T-helper 2 cell (primary cell): ENCODE measurements at regions not wholly inside any gene's neighbourhood (a gene's known extent, or its start where the extent isn't known, plus 50 kb on each side); places are given as distances from the start of the nearest gene placed in this dataset.
"Not testable (repeated sequence)": the region's sequence is repeated elsewhere in the genome, so short reads cannot be mapped to it uniquely, and the experiment has no call there.

Experiments used
- DNase-seq, 5 experiments: peaks; one replicate each; pipeline versions ENCODE4 v3.0.0 to v3.0.0-alpha.2; 2012 to 2022

DNA sequence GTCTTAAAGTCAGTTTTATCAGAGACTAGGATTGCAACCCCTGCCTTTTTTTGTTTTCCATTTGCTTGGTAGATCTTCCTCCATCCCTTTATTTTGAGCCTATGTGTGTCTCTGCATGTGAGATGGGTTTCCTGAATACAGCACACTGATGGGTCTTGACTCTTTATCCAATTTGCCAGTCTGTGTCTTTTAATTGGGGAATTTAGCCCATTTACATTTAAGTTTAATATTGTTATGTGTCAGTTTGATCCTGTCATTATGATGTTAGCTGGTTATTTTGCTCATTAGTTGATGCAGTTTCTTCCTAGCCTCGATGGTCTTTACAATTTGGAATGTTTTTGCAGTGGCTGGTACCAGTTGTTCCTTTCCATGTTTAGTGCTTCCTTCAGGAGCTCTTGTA is 93.3 kb upstream of the GALNT18 start:
- not testable (repeated sequence) for DNase-seq

DNA sequence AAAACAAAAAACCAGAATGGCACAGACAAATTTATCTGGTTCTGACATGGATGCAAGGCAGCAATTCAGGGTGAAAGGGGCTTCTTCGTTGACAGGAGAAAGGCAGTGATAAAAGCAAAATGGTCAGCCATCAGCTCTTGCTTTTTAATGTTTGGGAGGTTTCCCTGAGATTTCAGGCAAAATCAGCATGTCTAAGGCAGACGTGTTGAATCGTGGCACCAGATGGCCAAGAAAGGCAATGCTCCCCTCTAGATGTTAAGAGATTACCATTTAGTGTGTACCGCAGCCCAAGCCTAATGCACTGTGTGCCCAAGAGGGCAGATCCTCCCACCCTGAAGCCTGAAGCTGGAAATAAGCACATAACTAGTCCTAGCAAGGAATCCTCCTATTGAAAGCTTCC is 88.8 kb upstream of the GALNT18 start:
- no peak for DNase-seq

DNA sequence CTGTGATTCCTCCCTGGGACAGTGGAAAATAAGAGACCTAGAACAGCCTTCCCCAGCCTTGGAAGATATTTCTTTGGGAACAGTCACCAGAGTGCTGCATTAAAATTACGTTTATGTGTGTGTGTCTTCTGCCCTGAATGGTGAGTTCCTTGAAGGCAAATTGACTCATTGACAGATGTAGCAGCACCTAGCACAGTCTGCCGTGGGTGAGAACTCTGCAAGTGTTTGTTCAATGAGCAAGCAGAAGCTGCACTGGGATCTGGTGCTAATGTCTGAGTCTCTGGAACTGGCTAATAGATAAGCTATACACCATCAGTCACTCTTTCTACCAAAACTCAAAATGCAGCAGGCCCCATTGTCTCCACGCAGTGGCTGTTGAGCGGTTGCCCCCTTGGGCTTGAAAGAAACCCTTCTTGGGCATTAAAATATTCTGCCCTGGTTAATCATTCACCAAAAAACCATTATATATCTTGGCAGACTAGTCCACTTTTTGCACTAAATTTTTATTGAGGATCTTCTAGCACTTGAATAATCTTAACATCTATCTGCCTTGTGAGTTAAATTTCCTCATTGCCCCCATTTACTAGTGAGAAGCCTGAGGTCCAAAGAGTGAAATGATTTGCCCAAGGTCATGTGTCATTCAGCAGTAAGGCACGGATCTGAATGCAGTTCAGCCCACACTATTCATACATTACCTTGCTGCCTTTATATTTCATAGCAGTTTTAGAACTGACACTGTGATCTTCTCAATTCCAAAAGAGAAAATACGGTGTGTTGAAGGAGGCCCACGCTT is 87.8 kb upstream of the GALNT18 start:
- no peak for DNase-seq

DNA sequence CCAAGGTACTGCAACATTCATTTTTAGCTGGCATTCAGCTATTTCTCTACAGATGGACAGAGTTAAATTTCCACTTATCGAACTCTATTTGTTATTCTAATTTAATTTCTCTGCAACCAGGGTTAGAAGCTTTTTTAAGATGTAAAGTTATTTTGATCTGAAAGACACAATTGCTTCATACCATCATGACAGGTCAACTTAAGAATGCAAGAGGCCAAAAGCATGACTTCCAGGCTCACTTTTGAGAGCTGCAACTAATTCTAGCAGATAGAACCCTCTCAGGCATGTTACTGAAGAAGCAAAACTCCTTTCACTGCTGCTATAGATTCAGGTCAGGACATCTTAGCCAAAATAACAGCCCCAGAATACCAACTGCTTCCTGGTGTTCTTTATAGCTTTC is 86.5 kb upstream of the GALNT18 start:
- DNase-seq = no peak

DNA sequence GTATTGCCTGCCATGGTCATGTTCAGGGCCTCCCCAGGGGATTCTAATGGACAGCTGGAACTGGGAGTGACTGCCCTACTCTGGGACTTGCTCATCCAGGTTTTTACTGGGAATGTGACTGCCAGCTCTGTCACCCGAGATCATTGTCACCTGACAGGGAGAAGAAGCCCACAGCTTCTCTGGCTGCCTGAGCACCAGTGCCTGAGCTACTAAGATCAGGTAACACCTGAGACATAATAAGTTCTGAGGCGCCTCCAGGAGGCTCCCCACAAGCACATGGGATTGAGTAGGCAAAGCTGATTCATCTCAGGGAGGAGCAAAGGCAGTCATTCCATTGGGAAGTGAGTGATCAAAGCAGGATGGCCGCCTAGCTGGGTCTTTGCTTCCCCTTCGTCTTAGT is 84.2 kb upstream of the GALNT18 start:
- no peak for DNase-seq

DNA sequence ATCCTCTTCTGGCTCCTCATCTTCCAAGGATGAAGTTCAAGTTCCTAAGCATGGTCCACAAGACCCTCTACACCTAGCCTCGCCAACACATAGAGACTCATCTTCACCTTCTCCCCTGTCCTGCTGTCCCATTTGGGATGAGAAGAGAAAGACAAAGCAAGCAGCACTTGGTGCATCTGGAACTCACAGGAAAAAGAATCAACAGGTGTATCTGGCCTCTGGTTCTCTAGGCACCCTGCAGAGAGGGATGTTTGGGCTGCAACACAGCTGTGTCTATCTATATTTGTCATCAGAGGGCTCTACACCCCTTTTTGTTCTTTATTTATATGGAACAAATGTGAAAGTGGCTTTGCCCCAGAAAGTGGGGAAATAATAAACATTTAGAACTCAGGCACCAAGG is 82.1 kb upstream of the GALNT18 start:
- no peak for DNase-seq

DNA sequence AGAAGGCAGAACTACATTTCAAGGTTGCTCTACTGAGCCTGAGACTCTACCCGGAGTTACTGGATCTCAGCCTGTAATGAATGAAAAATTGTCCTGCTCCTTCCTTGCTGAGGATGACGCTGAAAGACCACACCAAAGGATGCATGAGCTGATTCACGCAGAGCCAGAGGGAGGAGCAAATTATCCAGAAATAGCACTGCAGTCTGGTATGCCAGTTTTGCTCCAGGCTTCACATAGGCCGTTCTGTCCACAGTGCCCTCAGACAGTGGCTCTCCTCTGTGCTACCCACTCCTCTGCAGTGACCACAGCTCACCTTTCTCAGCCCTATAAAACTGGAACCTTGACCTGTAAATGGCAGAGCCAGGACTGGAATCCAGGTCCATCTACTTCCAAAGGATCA is 79.3 kb upstream of the GALNT18 start:
- DNase-seq = no peak

DNA sequence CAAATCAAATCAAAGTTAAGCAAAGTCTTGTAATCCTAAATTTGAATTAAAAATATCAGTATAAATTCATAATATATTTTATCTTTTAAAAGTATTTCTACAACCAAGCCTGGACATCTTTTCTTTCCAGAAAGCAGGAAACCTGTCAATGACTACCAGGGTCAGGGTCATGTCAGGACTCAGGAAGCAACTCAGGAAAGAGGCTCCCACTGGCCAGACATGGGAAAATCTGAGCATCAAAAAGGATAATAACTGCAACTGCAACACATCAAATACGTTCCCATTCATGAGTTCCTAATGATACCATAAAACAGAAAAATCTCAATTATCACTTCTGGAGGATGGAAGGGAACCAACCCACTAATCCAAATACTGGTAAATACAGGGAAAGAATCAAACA is 76.0 kb upstream of the GALNT18 start:
- DNase-seq = no peak

DNA sequence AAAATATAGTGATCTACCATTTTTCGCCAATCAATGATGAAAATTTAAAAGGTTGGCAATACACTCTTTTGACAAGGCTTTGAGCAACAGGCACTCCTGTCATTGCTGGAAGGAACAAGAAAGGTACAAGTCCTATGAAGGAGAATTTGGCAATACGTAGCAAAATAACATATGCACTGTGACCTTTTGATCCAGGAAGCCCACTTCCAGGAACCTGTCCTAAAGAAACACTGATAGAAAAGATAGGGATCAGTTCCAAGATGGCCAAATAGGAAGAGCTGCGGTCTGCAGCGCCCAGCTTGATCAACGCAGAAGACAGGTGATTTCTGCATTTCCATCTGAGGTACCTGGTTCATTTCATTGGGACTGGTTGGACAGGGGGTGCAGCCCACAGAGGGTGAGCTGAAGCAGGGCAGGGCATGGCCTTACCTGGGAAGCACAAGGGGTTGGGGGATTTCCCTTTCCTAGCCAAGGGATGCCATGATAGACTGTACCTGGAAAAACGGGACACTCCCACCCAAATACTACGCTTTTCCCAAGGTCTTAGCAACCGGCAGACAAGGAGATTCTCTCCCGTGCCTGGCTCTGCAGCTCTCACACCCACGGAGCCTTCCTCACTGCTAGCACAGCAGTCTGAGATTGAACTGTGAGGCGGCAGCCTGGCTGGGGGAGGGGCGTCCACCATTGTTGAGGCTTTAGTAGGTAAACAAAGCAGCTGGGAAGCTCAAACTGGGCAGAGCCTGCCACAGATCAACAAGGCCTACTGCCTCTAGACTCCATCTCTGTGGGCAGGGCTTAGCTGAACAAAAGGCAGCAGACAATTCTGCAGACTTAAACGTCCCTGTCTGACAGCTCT is 69.7 kb upstream of the GALNT18 start:
- DNase-seq = no peak

DNA sequence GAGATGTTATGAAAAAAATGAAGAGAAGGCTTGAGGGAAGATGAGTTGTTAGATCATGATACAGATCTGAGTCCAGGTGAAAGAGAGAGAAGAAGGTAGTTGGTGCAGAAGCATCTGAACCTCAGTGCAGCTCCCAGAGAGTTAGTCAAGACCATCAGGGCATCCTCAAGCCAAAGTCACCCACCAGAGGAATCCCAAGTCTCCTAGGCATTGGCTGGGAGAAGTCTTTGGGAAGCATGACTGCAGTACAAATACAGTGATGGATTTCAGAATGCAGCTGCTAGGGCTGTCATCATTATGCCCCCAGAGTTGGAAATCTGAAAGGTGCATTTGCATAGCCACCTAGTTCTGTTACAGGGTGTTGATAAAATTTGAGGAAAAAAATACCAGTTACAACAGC is 59.7 kb upstream of the GALNT18 start:
- no peak for DNase-seq

DNA sequence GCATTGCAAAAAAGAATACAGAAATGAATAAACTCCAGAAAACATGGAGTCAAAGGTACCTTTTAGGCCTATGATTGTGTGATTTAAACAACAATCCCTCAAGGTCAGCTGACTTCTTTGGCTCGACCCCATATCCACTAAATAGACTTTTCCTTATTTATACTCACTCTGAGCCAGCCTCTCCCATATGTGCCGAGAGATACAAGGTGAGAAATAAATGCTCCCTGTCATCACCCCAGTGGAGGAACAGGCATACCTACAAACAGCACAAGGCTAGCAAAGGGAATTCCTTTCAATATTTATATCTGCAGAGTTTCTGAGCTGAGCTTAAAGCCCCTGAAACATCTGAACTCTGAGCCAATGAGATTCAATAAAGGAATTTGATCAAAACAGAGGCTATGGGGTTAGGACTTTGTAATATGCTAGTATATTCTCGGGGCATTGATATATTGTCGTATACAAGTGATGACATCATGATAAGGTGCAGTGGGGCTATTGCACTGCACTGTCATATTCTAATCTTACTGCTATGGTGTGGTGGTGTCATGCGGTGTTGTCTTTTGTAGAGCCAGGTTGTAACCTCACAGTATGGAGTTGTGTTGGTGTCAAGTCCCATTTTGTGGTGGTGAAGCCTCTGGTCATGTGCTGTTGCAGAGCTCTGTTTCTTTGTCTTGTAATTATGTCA is 56.0 kb upstream of the GALNT18 start:
- DNase-seq = no peak

DNA sequence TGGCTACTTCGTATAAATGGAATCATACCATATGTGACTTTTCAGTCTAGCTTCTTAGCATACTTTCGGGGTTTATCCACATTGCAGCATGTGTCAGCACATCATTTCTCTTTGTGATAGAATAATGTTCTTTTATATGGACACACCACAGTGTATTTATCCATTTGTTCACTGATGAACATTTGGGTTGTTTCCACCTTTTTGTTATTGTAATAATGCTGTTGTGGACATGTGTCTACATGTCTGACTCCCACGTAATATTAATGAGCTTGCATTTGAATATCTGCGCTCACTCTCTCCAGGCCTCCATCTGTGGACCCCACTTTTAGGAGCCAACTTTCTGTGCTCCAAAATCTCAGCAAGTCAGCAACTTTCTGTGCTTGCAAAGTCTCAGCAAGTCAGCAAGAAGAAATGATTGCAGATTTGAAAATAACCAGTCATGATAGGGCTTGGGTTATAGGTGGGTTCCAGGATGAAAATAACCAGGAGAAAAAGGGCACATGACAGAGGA is 53.9 kb upstream of the GALNT18 start:
- DNase-seq = no peak

DNA sequence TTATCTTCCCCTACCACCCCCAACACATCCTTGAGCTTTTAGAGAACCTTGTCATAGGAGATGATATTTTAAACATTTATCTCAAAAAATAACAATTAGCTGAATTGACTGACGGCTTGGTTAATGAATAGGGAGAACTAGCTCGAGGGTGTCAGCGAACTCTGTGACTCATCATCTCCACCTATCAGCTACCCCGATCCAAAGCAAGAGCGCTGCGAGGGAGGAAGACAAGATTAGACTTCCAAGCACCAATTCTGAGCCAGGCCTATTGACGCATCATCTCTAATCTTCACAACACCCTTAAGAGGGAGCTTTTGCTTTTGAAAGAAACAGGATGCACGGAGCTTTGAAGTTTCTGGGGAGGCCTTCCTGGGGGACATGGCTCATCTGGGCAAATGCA is 51.0 kb upstream of the GALNT18 start:
- DNase-seq = no peak

DNA sequence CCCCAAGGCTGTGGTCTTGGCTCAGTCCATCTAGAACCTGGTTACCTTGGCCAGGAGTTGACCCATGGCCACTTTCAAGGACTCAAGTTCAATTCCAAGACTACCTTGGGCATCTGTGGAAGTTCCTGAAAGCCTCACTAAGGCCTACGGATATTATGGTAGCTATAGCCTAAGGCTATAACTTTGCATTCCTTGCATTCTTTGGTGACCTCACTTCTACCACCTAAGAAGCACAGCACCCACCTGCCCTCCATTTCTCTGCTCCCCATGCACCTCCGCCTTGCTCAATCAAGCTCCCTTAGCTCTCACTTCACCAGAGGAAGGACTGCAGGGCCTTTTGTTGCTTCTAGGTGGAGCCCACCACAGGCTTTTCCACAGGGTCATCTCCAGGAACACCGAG is 50.3 kb upstream of the GALNT18 start:
- no peak for DNase-seq
